ENCODE measurements at regions not wholly inside any gene's neighbourhood (a gene's known extent, or its start where the extent isn't known, plus 50 kb on each side); places are given as distances from the start of the nearest gene placed in this dataset.
A peak's percentile ranks its signal among the peaks of the same experiment; 100 is the strongest.
"Not testable (repeated sequence)": the region's sequence is repeated elsewhere in the genome, so short reads cannot be mapped to it uniquely, and the experiment has no call there.

GRCh38 chr6:27752038-27752885 is 159.9 kb downstream of the OR2B2 start:
- Histone ChIP-seq H3K4me3 (ENCODE audit: low read length) (peak overlapping the region; percentile 82), H3K4me2 (ENCODE audit: low read length) (peak overlapping the region; percentile 88), H3F3A (ENCODE audit: low read length, unreplicated experiment) (peaks cover 3% of the 10 kb centered on the region), H4K20me1 (ENCODE audit: low read length) (no peaks in the 10 kb centered on the region), H3K9me2 (replicated peaks; ENCODE audit: low read length) (no peaks in the 10 kb centered on the region), H3K27me3 (ENCODE audit: low read length) (no peaks in the 10 kb centered on the region), H3K4me1 (ENCODE audit: insufficient read depth, low read length) (peaks cover 15% of the 10 kb centered on the region), H2AFZ (ENCODE audit: low read length) (peak overlapping the region; percentile 95), H3K36me3 (ENCODE audit: low read depth, low read length) (no peaks in the 10 kb centered on the region), H3K27ac (ENCODE audit: low read length) (peak overlapping the region; percentile 25; the same call in 1 of the 2 replicates), H3K9me3 (ENCODE audit: low read length) (no peaks in the 10 kb centered on the region), H3K9ac (ENCODE audit: low read length) (peak overlapping the region; percentile 64), H3K79me2 (ENCODE audit: low read length) (no peaks in the 10 kb centered on the region)
- TF ChIP-seq CTCF (conservative IDR thresholded peaks at IDR 0.05; ENCODE audit: low read depth, low read length) (peak; percentile 83), EZH2 (IDR thresholded peaks at IDR 0.05; ENCODE audit: low read length, unreplicated experiment) (no peak), EZH2phosphoT487 (IDR thresholded peaks at IDR 0.05; ENCODE audit: borderline replicate concordance, low read length) (no peak)
- peak; percentile 95 for DNase-seq
- ChIA-PET CTCF (interaction anchor here (0.6 to 1.4 kb wide), 17 partner anchors 9 to 501 kb away, joined by 3 to 21 read pairs (median 5); partner anchors contain the start of gene ZNF184), POLR2A (ENCODE audit: unreplicated experiment) (interaction anchor here (0.5 to 0.6 kb wide), 3 partner anchors 80 to 1369 kb away, joined by 3 to 9 read pairs (median 3); partner anchors contain the start of gene BTN2A2)
- BruUV-seq (replicated peaks) = TSS peak; percentile 89
- intact Hi-C loops (cut with micrococcal nuclease) = loop anchor here (1.0 to 5.0 kb wide), 7 partner anchors 64 to 563 kb away; no protein-coding TSS in a partner anchor
- peak; percentile 75 for ATAC-seq

- H4K20me1 ChIP-seq (ENCODE audit: low read length) = no peaks in the 10 kb centered on the region
- no TSS peak for BruUV-seq (replicated peaks)
- H2AFZ ChIP-seq (ENCODE audit: low read length) = no peak overlapping the region
- peaks cover 10% of the 10 kb centered on the region for H3K4me1 ChIP-seq (ENCODE audit: insufficient read depth, low read length)
- no peak for ATAC-seq
- H3K4me2 ChIP-seq (ENCODE audit: low read length) = no peak overlapping the region
- H3K36me3 ChIP-seq (ENCODE audit: low read depth, low read length) = no peaks in the 10 kb centered on the region
- peaks cover 3% of the 10 kb centered on the region for H3F3A ChIP-seq (ENCODE audit: low read length, unreplicated experiment)
- H3K79me2 ChIP-seq (ENCODE audit: low read length) = no peaks in the 10 kb centered on the region
- TF ChIP-seq CTCF (conservative IDR thresholded peaks at IDR 0.05; ENCODE audit: low read depth, low read length) = no peak
- TF ChIP-seq EZH2 (IDR thresholded peaks at IDR 0.05; ENCODE audit: low read length, unreplicated experiment) = no peak
- no peak for TF ChIP-seq EZH2phosphoT487 (IDR thresholded peaks at IDR 0.05; ENCODE audit: borderline replicate concordance, low read length)
- H3K4me3 ChIP-seq (ENCODE audit: low read length) = no peak overlapping the region
- no peaks in the 10 kb centered on the region for H3K9me2 ChIP-seq (replicated peaks; ENCODE audit: low read length)
- DNase-seq = no peak
- POLR2A ChIA-PET (ENCODE audit: unreplicated experiment) = no interaction called here
- no peaks in the 10 kb centered on the region for H3K27me3 ChIP-seq (ENCODE audit: low read length)
- no peak overlapping the region for H3K9ac ChIP-seq (ENCODE audit: low read length)
- CTCF ChIA-PET = no interaction called here
- H3K27ac ChIP-seq (ENCODE audit: low read length) = no peak overlapping the region
- intact Hi-C loops (cut with micrococcal nuclease) = no loop called here
- H3K9me3 ChIP-seq (ENCODE audit: low read length) = no peaks in the 10 kb centered on the region
These were observed 163.5 kb downstream of the OR2B2 start for GRCh38 chr6:27748661-27749060.

GRCh38 chr6:27747637-27748036 is 164.6 kb downstream of the OR2B2 start:
- Histone ChIP-seq H2AFZ (ENCODE audit: low read length) (no peak overlapping the region), H3K9me2 (replicated peaks; ENCODE audit: low read length) (no peaks in the 10 kb centered on the region), H3K9ac (ENCODE audit: low read length) (no peak overlapping the region), H3K4me2 (ENCODE audit: low read length) (no peak overlapping the region), H3F3A (ENCODE audit: low read length, unreplicated experiment) (peaks cover 3% of the 10 kb centered on the region), H3K36me3 (ENCODE audit: low read depth, low read length) (no peaks in the 10 kb centered on the region), H3K27me3 (ENCODE audit: low read length) (no peaks in the 10 kb centered on the region), H3K4me3 (ENCODE audit: low read length) (no peak overlapping the region), H3K4me1 (ENCODE audit: insufficient read depth, low read length) (peaks cover 10% of the 10 kb centered on the region), H3K9me3 (ENCODE audit: low read length) (no peaks in the 10 kb centered on the region), H3K27ac (ENCODE audit: low read length) (no peak overlapping the region), H3K79me2 (ENCODE audit: low read length) (no peaks in the 10 kb centered on the region), H4K20me1 (ENCODE audit: low read length) (no peaks in the 10 kb centered on the region)
- DNase-seq = no peak
- intact Hi-C loops (cut with micrococcal nuclease) = no loop called here
- ATAC-seq = no peak
- TF ChIP-seq CTCF (conservative IDR thresholded peaks at IDR 0.05; ENCODE audit: low read depth, low read length) (no peak), EZH2 (IDR thresholded peaks at IDR 0.05; ENCODE audit: low read length, unreplicated experiment) (no peak), EZH2phosphoT487 (IDR thresholded peaks at IDR 0.05; ENCODE audit: borderline replicate concordance, low read length) (no peak)
- no TSS peak for BruUV-seq (replicated peaks)
- ChIA-PET CTCF (no interaction called here), POLR2A (ENCODE audit: unreplicated experiment) (no interaction called here)

GRCh38 chr6:27746860-27747259 is 165.3 kb downstream of the OR2B2 start:
- POLR2A ChIA-PET (ENCODE audit: unreplicated experiment); H3K79me2 ChIP-seq (ENCODE audit: low read length); H3K4me2 ChIP-seq (ENCODE audit: low read length); BruUV-seq (replicated peaks); H3K9me3 ChIP-seq (ENCODE audit: low read length); H3K9ac ChIP-seq (ENCODE audit: low read length); H3K36me3 ChIP-seq (ENCODE audit: low read depth, low read length); H2AFZ ChIP-seq (ENCODE audit: low read length); ATAC-seq; H3K27me3 ChIP-seq (ENCODE audit: low read length); H3K4me3 ChIP-seq (ENCODE audit: low read length); intact Hi-C loops (cut with micrococcal nuclease); H3K27ac ChIP-seq (ENCODE audit: low read length); CTCF ChIA-PET; DNase-seq; H3K4me1 ChIP-seq (ENCODE audit: insufficient read depth, low read length); H4K20me1 ChIP-seq (ENCODE audit: low read length); H3K9me2 ChIP-seq (replicated peaks; ENCODE audit: low read length); H3F3A ChIP-seq (ENCODE audit: low read length, unreplicated experiment): not testable (repeated sequence)

All from PC-3 (cell line).